GM12872 (cell line): ENCODE measurements at regions not wholly inside any gene's neighbourhood (a gene's known extent, or its start where the extent isn't known, plus 50 kb on each side); places are given as distances from the start of the nearest gene placed in this dataset.

Source experiments
- CTCF ChIP-seq: IDR thresholded peaks from 3 replicates; pipeline ENCODE4 v1.5.1; 2011; ENCODE audit warnings: low read depth, mild to moderate bottlenecking, low read length, moderate library complexity; ENCODE audit not compliant: insufficient read depth

GRCh38 chrX:19198473-19198872 is 76.2 kb upstream of the ADGRG2 start:
- no peak for TF ChIP-seq CTCF

GRCh38 chrX:19202171-19202570 is 79.9 kb upstream of the ADGRG2 start:
- no peak for TF ChIP-seq CTCF

- no peak for TF ChIP-seq CTCF
Observed at GRCh38 chrX:19204636-19205035, 82.4 kb upstream of the ADGRG2 start.

- no peak for TF ChIP-seq CTCF
Observed at GRCh38 chrX:19212037-19212436, 89.8 kb upstream of the ADGRG2 start.

- no peak for TF ChIP-seq CTCF
Observed at GRCh38 chrX:19213610-19214152, 91.4 kb upstream of the ADGRG2 start.

- no peak for TF ChIP-seq CTCF
Observed at GRCh38 chrX:19214311-19214710, 92.0 kb upstream of the ADGRG2 start.

GRCh38 chrX:19225909-19226308 is 103.6 kb upstream of the ADGRG2 start:
- TF ChIP-seq CTCF, result no peak
